ENCODE measurements at regions not wholly inside any gene's neighbourhood (a gene's known extent, or its start where the extent isn't known, plus 50 kb on each side); places are given as distances from the start of the nearest gene placed in this dataset.
"Not testable (repeated sequence)": the region's sequence is repeated elsewhere in the genome, so short reads cannot be mapped to it uniquely, and the experiment has no call there.

DNA sequence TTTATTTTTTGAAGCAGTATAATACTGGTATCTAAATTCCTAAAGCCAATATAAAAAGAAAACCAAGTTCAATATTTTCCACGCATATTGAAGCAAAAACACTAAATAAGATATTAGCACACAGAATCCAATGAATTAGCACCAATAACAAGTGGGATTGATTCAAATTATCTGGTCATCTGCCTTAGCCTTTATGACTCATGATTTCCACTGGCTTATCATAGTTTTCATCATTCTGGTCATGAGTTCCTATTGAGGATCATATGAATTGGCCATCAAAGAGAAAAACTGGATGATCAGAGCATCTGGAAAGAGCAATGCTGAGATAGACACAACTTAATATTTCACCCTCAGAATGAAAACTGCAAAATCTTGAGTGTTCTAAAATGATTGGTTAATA lies 809.9 kb downstream of the MCTP2 start:
- DNase-seq (ENCODE audit: low read depth, low spot score), result no peak
- Histone ChIP-seq H2AFZ (ENCODE audit: control insufficient read depth, low read length) (no peak overlapping the region), H3K27me3 (ENCODE audit: control insufficient read depth, extremely low read depth, insufficient read depth, low read length) (no peaks in the 10 kb centered on the region), H3K4me2 (ENCODE audit: control insufficient read depth, extremely low read depth, insufficient read depth, low read depth, low read length) (no peak overlapping the region), H3K27ac (ENCODE audit: control insufficient read depth, insufficient read depth, low read length) (no peak overlapping the region), H3K9me1 (ENCODE audit: control insufficient read depth, extremely low read depth, insufficient read depth, low read length) (no peaks in the 10 kb centered on the region), H3K79me2 (ENCODE audit: control insufficient read depth, insufficient read depth, low read length) (no peaks in the 10 kb centered on the region), H3K36me3 (ENCODE audit: control insufficient read depth in 2 of 2, extremely low read depth in 1 of 2, insufficient read depth in 2 of 2, low read length in 2 of 2) (no peaks in the 10 kb centered on the region), H3K4me1 (ENCODE audit: control insufficient read depth, extremely low read depth, insufficient read depth, low read length) (no peaks in the 10 kb centered on the region), H3K9ac (ENCODE audit: control insufficient read depth, extremely low read depth, insufficient read depth, low read length) (no peak overlapping the region), H3K9me3 (ENCODE audit: control insufficient read depth, low read depth, low read length) (no peaks in the 10 kb centered on the region), H3K4me3 (ENCODE audit: control insufficient read depth in 2 of 3, extremely low read depth in 1 of 3, insufficient read depth in 2 of 3, low read depth in 1 of 3, low read length in 3 of 3) (no peak overlapping the region), H4K20me1 (ENCODE audit: control insufficient read depth, extremely low read depth, insufficient read depth, low read length) (no peaks in the 10 kb centered on the region)
- no peak for TF ChIP-seq EZH2 (IDR thresholded peaks at IDR 0.05; ENCODE audit: low read length)
- TF ChIP-seq, protein P1, sequence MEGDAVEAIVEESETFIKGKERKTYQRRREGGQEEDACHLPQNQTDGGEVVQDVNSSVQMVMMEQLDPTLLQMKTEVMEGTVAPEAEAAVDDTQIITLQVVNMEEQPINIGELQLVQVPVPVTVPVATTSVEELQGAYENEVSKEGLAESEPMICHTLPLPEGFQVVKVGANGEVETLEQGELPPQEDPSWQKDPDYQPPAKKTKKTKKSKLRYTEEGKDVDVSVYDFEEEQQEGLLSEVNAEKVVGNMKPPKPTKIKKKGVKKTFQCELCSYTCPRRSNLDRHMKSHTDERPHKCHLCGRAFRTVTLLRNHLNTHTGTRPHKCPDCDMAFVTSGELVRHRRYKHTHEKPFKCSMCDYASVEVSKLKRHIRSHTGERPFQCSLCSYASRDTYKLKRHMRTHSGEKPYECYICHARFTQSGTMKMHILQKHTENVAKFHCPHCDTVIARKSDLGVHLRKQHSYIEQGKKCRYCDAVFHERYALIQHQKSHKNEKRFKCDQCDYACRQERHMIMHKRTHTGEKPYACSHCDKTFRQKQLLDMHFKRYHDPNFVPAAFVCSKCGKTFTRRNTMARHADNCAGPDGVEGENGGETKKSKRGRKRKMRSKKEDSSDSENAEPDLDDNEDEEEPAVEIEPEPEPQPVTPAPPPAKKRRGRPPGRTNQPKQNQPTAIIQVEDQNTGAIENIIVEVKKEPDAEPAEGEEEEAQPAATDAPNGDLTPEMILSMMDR (optimal IDR thresholded peaks at IDR 0.05 in 1 of 3, IDR thresholded peaks at IDR 0.05 in 1 of 3, conservative IDR thresholded peaks at IDR 0.05 in 1 of 3; ENCODE audit: extremely low read depth in 1 of 3, insufficient read depth in 2 of 3, low read length in 3 of 3), result no peak
- dilution Hi-C loops (cut with MboI; ENCODE audit: extremely low pct_ligation_motif_present, low sequenced_read_pairs), result no loop called here
- no peak for FAIRE-seq

DNA sequence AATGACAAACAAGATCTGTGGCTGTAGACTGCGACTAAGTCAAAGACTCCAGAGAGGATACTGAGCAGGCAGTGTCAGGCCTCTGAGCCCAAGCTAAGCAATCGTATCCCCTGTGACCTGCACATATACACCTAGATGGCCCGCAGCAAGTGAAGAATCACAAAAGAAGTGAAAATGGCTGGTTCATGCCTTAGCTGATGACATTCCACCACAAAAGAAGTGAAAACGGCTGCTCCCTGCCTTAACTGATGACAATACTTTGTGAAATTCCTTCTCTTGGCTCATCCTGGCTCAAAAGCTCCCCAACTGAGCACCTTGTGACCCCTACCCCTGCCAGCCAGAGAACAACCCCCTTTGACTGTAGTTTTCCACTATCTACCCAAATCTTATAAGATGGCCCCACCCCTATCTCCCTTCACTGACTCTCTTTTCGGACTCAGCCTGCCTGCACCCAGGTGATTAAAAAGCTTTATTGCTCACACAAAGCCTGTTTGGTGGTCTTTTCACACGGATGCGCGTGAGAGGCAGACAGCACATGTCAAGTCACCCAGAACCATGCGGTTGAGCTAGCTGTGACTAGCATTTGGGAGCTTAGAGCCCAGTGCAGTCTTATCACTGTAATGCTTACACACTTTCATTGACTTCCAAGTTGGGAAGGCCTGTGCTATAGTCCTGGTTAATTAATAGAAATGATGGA lies 812.0 kb downstream of the MCTP2 start:
- H3K79me2 ChIP-seq (ENCODE audit: control insufficient read depth, insufficient read depth, low read length); DNase-seq (ENCODE audit: low read depth, low spot score); H3K4me1 ChIP-seq (ENCODE audit: control insufficient read depth, extremely low read depth, insufficient read depth, low read length); H3K36me3 ChIP-seq (ENCODE audit: control insufficient read depth in 2 of 2, extremely low read depth in 1 of 2, insufficient read depth in 2 of 2, low read length in 2 of 2); dilution Hi-C loops (cut with MboI; ENCODE audit: extremely low pct_ligation_motif_present, low sequenced_read_pairs); H3K9me3 ChIP-seq (ENCODE audit: control insufficient read depth, low read depth, low read length); H3K4me2 ChIP-seq (ENCODE audit: control insufficient read depth, extremely low read depth, insufficient read depth, low read depth, low read length); FAIRE-seq; H4K20me1 ChIP-seq (ENCODE audit: control insufficient read depth, extremely low read depth, insufficient read depth, low read length); H3K9me1 ChIP-seq (ENCODE audit: control insufficient read depth, extremely low read depth, insufficient read depth, low read length); H3K27ac ChIP-seq (ENCODE audit: control insufficient read depth, insufficient read depth, low read length); H2AFZ ChIP-seq (ENCODE audit: control insufficient read depth, low read length); H3K27me3 ChIP-seq (ENCODE audit: control insufficient read depth, extremely low read depth, insufficient read depth, low read length); H3K4me3 ChIP-seq (ENCODE audit: control insufficient read depth in 2 of 3, extremely low read depth in 1 of 3, insufficient read depth in 2 of 3, low read depth in 1 of 3, low read length in 3 of 3); H3K9ac ChIP-seq (ENCODE audit: control insufficient read depth, extremely low read depth, insufficient read depth, low read length): not testable (repeated sequence)

DNA sequence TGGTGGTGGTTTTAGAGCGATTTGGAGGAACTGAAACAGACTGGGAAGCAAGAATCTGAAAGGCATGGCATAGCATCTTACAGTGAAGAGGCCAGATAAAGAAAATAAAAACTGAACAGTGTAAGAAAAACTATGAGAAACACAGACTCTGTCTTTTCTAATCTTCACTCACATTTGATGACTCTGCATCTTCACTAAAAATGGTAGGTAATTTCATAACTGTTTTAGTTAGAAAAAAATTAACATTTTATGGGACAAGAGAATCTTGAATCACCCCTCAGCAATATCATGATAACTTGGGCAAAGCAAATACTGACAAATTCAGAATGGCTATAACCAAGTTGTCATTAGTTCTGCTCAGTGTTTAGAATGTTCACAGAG lies 812.6 kb downstream of the MCTP2 start:
- Histone ChIP-seq H4K20me1 (ENCODE audit: control insufficient read depth, extremely low read depth, insufficient read depth, low read length) (no peaks in the 10 kb centered on the region), H3K27ac (ENCODE audit: control insufficient read depth, insufficient read depth, low read length) (no peak overlapping the region), H3K4me3 (ENCODE audit: control insufficient read depth in 2 of 3, extremely low read depth in 1 of 3, insufficient read depth in 2 of 3, low read depth in 1 of 3, low read length in 3 of 3) (no peak overlapping the region), H3K36me3 (ENCODE audit: control insufficient read depth in 2 of 2, extremely low read depth in 1 of 2, insufficient read depth in 2 of 2, low read length in 2 of 2) (no peaks in the 10 kb centered on the region), H3K27me3 (ENCODE audit: control insufficient read depth, extremely low read depth, insufficient read depth, low read length) (no peaks in the 10 kb centered on the region), H3K4me1 (ENCODE audit: control insufficient read depth, extremely low read depth, insufficient read depth, low read length) (no peaks in the 10 kb centered on the region), H3K9me1 (ENCODE audit: control insufficient read depth, extremely low read depth, insufficient read depth, low read length) (no peaks in the 10 kb centered on the region), H3K79me2 (ENCODE audit: control insufficient read depth, insufficient read depth, low read length) (no peaks in the 10 kb centered on the region), H3K9me3 (ENCODE audit: control insufficient read depth, low read depth, low read length) (peaks cover 2% of the 10 kb centered on the region), H3K4me2 (ENCODE audit: control insufficient read depth, extremely low read depth, insufficient read depth, low read depth, low read length) (no peak overlapping the region), H3K9ac (ENCODE audit: control insufficient read depth, extremely low read depth, insufficient read depth, low read length) (no peak overlapping the region), H2AFZ (ENCODE audit: control insufficient read depth, low read length) (no peak overlapping the region)
- dilution Hi-C loops (cut with MboI; ENCODE audit: extremely low pct_ligation_motif_present, low sequenced_read_pairs), result no loop called here
- FAIRE-seq (no peak), DNase-seq (ENCODE audit: low read depth, low spot score) (no peak)
- no peak for TF ChIP-seq EZH2 (IDR thresholded peaks at IDR 0.05; ENCODE audit: low read length)
- TF ChIP-seq, protein P1 (optimal IDR thresholded peaks at IDR 0.05 in 1 of 3, IDR thresholded peaks at IDR 0.05 in 1 of 3, conservative IDR thresholded peaks at IDR 0.05 in 1 of 3; ENCODE audit: extremely low read depth in 1 of 3, insufficient read depth in 2 of 3, low read length in 3 of 3), result no peak

All from keratinocyte (primary cell).